Neural crest cell (in vitro differentiated cells): ENCODE measurements at regions not wholly inside any gene's neighbourhood (a gene's known extent, or its start where the extent isn't known, plus 50 kb on each side); places are given as distances from the start of the nearest gene placed in this dataset.

ENCODE experiments used
- DNase-seq: peaks from one replicate; pipeline ENCODE4 v3.0.0; 2021; ENCODE audit warnings: low read depth, mixed read lengths, low spot score
- H3K27ac Mint-ChIP-seq: one replicate; pipeline ENCODE4 v1.8.0; 2021; ENCODE audit warnings: mild to moderate bottlenecking, mixed read lengths; ENCODE audit not compliant: unreplicated experiment
- H3K27me3 Mint-ChIP-seq: 2 replicates; pipeline ENCODE4 v1.8.0; 2021; ENCODE audit warnings: low read depth, mild to moderate bottlenecking, mixed read lengths
- H3K36me3 Mint-ChIP-seq: 2 replicates; pipeline ENCODE4 v1.8.0; 2021; ENCODE audit warnings: low read depth, mild to moderate bottlenecking, mixed read lengths
- H3K4me1 Mint-ChIP-seq: 2 replicates; pipeline ENCODE4 v1.8.0; 2021; ENCODE audit warnings: mixed read lengths
- H3K4me3 Mint-ChIP-seq: one replicate; pipeline ENCODE4 v1.8.0; 2021; ENCODE audit warnings: mild to moderate bottlenecking, mixed read lengths
- H3K9me3 Mint-ChIP-seq: 2 replicates; pipeline ENCODE4 v1.8.0; 2021; ENCODE audit warnings: mixed read lengths
- CTCF ChIP-seq: fragments of 200-600 bp; sonication (generic); conservative IDR thresholded peaks from 2 replicates; pipeline ENCODE4 v1.5.0; 2021; ENCODE audit warnings: antibody characterized with exemption, mild to moderate bottlenecking

DNA sequence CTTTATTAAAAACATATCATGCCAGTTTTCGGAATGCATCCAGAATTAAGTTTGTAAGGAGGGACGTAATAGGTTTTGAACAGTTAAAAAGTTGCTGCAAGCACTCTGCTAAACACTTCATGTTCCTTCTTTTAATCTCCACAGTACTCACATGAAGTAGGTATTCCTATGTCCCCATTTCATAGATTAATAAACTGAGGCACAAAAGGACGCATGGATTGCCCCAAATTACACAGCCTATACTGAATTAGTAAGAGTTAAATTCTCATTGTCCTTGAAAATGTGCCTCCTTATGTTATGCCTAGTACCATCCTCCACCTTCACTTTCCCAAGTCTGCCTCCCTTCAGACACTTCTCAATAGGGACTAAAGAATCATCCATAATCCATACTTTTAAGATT, 358.9 kb upstream of the ATP5MC3 start:
- no peaks in the 10 kb centered on the region for H3K4me1 Mint-ChIP-seq
- no peak for DNase-seq
- no peaks in the 10 kb centered on the region for H3K27me3 Mint-ChIP-seq
- H3K36me3 Mint-ChIP-seq: peaks cover 10% of the 10 kb centered on the region
- no peak for TF ChIP-seq CTCF
- H3K4me3 Mint-ChIP-seq: no peak overlapping the region
- H3K27ac Mint-ChIP-seq: no peak overlapping the region
- H3K9me3 Mint-ChIP-seq: peaks cover 24% of the 10 kb centered on the region

- Mint-ChIP-seq H3K4me3 (no peak overlapping the region), H3K4me1 (no peaks in the 10 kb centered on the region), H3K36me3 (peaks cover 7% of the 10 kb centered on the region), H3K27ac (no peak overlapping the region), H3K9me3 (peaks cover 19% of the 10 kb centered on the region), H3K27me3 (no peaks in the 10 kb centered on the region)
- no peak for DNase-seq
- TF ChIP-seq CTCF: no peak
These were observed 357.6 kb upstream of the ATP5MC3 start for GRCh38 chr2:175539122-175539521.

- no peaks in the 10 kb centered on the region for H3K4me1 Mint-ChIP-seq
- no peak for DNase-seq
- peaks cover 9% of the 10 kb centered on the region for H3K9me3 Mint-ChIP-seq
- no peak overlapping the region for H3K4me3 Mint-ChIP-seq
- H3K27me3 Mint-ChIP-seq: peaks cover 3% of the 10 kb centered on the region
- H3K36me3 Mint-ChIP-seq: no peaks in the 10 kb centered on the region
- TF ChIP-seq CTCF: no peak
- no peak overlapping the region for H3K27ac Mint-ChIP-seq
These were observed 354.5 kb upstream of the ATP5MC3 start for GRCh38 chr2:175536059-175536458.

DNA sequence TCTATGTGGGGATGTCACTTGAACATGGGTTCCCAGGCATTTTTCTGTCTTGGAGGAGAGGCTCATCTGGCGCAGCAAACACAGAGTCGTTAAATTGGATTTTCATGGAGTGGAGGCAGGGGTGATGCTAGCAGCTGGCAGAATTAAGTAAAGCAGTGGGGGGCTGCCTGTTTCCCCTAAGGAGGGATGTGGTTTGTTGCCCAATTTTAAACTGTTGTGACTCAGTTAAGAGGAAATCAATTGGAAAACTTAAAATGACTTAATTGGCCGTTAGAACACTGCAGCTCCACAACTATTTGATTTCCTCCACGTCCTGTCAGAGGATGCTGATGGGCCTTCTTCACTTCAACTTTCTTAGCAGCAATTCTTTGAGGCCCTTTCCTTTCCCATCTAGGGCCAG, 354.1 kb upstream of the ATP5MC3 start:
- no peak overlapping the region for H3K4me3 Mint-ChIP-seq
- no peak for TF ChIP-seq CTCF
- no peak overlapping the region for H3K27ac Mint-ChIP-seq
- no peak for DNase-seq
- H3K4me1 Mint-ChIP-seq: no peaks in the 10 kb centered on the region
- H3K36me3 Mint-ChIP-seq: no peaks in the 10 kb centered on the region
- H3K27me3 Mint-ChIP-seq: peaks cover 3% of the 10 kb centered on the region
- H3K9me3 Mint-ChIP-seq: peaks cover 7% of the 10 kb centered on the region

DNA sequence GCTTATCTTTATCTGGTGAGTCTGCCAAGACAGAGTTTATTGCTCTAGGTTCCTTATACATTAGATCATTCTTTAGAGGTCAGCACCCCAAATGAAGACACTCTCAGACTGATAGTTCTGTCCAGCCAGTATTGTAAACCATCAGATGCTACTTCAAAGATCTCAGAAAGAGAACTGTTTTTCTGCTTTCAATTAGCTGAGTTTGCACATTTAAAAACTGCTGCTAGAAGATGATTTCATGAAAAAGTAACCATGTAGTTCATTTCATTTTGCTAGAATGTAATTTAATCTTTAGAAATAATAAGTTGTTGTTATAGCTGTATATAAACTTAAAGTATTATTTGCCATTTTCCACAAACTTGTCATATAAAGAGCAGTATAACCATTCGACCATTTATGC, 344.5 kb upstream of the ATP5MC3 start:
- no peaks in the 10 kb centered on the region for H3K4me1 Mint-ChIP-seq
- no peak for TF ChIP-seq CTCF
- no peaks in the 10 kb centered on the region for H3K9me3 Mint-ChIP-seq
- no peaks in the 10 kb centered on the region for H3K27me3 Mint-ChIP-seq
- no peak for DNase-seq
- no peak overlapping the region for H3K27ac Mint-ChIP-seq
- no peaks in the 10 kb centered on the region for H3K36me3 Mint-ChIP-seq
- H3K4me3 Mint-ChIP-seq: no peak overlapping the region

DNA sequence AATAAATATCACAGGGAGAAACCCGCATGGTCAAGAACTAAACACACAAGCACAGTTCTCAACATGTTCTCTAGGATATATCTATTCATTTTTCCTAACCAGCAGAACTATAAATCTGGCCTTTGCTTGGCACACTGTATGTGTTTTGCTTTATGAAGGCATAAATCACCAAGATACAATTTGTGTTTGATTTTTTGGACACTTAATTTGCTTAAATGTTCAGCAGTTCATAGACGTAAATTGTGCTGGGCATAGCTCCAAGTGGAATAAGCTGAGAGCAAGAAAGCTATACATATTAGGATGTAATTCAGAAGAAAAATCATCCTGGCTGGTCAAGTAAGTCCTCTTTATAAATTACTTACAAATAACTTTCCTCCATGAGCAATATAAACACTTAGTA, 341.5 kb upstream of the ATP5MC3 start:
- Mint-ChIP-seq H3K36me3 (no peaks in the 10 kb centered on the region), H3K4me1 (no peaks in the 10 kb centered on the region), H3K4me3 (no peak overlapping the region), H3K27ac (no peak overlapping the region), H3K9me3 (peaks cover 6% of the 10 kb centered on the region), H3K27me3 (peaks cover 3% of the 10 kb centered on the region)
- TF ChIP-seq CTCF: no peak
- DNase-seq: no peak
